ENCODE measurements at regions not wholly inside any gene's neighbourhood (a gene's known extent, or its start where the extent isn't known, plus 50 kb on each side); places are given as distances from the start of the nearest gene placed in this dataset.

- ChIA-PET POLR2A (ENCODE audit: low non-redundant PET) (no interaction called here), CTCF (no interaction called here)
- TF ChIP-seq, protein P1, sequence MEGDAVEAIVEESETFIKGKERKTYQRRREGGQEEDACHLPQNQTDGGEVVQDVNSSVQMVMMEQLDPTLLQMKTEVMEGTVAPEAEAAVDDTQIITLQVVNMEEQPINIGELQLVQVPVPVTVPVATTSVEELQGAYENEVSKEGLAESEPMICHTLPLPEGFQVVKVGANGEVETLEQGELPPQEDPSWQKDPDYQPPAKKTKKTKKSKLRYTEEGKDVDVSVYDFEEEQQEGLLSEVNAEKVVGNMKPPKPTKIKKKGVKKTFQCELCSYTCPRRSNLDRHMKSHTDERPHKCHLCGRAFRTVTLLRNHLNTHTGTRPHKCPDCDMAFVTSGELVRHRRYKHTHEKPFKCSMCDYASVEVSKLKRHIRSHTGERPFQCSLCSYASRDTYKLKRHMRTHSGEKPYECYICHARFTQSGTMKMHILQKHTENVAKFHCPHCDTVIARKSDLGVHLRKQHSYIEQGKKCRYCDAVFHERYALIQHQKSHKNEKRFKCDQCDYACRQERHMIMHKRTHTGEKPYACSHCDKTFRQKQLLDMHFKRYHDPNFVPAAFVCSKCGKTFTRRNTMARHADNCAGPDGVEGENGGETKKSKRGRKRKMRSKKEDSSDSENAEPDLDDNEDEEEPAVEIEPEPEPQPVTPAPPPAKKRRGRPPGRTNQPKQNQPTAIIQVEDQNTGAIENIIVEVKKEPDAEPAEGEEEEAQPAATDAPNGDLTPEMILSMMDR (conservative IDR thresholded peaks at IDR 0.05; ENCODE audit: low read depth), result no peak
- DNase-seq (ENCODE audit: low spot score), result peak; percentile 13
- H3K27ac ChIP-seq, result no peak overlapping the region
Measured at GRCh38 chr5:15069407-15069905, 197.9 kb upstream of the ANKH start.

- ChIA-PET CTCF (no interaction called here), POLR2A (ENCODE audit: low non-redundant PET) (no interaction called here)
- DNase-seq (ENCODE audit: low spot score), result no peak
- TF ChIP-seq, protein P1 (conservative IDR thresholded peaks at IDR 0.05; ENCODE audit: low read depth), result no peak
- no peak overlapping the region for H3K27ac ChIP-seq
Measured at GRCh38 chr5:15065091-15065490, 193.5 kb upstream of the ANKH start.

- POLR2A ChIA-PET (ENCODE audit: low non-redundant PET), result no interaction called here
- no peak for DNase-seq (ENCODE audit: low spot score)
- CTCF ChIA-PET, result no interaction called here
Measured at GRCh38 chr5:15064396-15064795, 192.8 kb upstream of the ANKH start.

DNA sequence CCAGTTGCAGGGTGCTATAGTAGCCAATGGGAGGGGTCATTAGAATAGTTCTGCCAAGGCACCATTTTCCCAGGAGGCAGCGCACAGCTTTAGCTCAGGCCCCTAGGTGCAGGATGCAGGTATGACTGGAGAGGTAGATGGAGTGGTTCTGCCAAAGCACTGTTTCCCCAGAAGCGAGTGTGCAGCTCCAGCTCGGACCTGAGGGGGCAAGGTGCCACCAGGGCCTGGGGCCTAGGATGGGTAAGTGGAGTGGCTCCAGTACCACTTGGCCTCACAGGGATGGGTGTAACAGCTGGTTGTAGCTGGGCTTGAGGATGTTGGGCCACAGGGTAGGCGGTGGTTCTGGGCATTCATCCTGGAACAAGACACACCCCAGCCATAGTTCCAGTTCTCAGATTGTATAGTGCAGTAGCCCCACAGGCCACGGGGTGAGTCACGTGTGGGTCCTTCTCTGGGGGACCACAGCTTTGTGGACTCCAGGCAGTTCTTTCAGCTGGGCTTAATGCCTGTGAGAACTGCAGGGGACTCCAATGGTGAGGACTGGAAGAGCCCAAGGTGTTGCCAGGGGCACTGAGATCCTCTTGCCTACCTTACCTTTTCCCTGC, 185.5 kb upstream of the ANKH start:
- TF ChIP-seq, protein P1 (conservative IDR thresholded peaks at IDR 0.05; ENCODE audit: low read depth), result no peak
- no peak for DNase-seq (ENCODE audit: low spot score)
- no peak overlapping the region for H3K27ac ChIP-seq
- POLR2A ChIA-PET (ENCODE audit: low non-redundant PET), result no interaction called here
- CTCF ChIA-PET, result no interaction called here

More at GRCh38 chr5:15064396-15064795, 192.8 kb upstream of the ANKH start:
- TF ChIP-seq, protein P1 (conservative IDR thresholded peaks at IDR 0.05; ENCODE audit: low read depth), result no peak
- no peak overlapping the region for H3K27ac ChIP-seq

- CTCF ChIA-PET, result no interaction called here
- no peak overlapping the region for H3K27ac ChIP-seq
- TF ChIP-seq, protein P1 (conservative IDR thresholded peaks at IDR 0.05; ENCODE audit: low read depth), result no peak
- no peak for DNase-seq (ENCODE audit: low spot score)
- POLR2A ChIA-PET (ENCODE audit: low non-redundant PET), result no interaction called here
Measured at GRCh38 chr5:15044521-15044920, 172.9 kb upstream of the ANKH start.

- CTCF ChIA-PET, result interaction anchor here (0.5 kb wide), 1 partner anchor 351 kb away, joined by 3 read pairs; no protein-coding TSS in a partner anchor
Measured at GRCh38 chr5:15037247-15037908, 165.8 kb upstream of the ANKH start.

More at GRCh38 chr5:15037247-15037908, 165.8 kb upstream of the ANKH start:
- POLR2A ChIA-PET (ENCODE audit: low non-redundant PET), result no interaction called here
- no peak overlapping the region for H3K27ac ChIP-seq
- no peak for DNase-seq (ENCODE audit: low spot score)
- TF ChIP-seq, protein P1 (conservative IDR thresholded peaks at IDR 0.05; ENCODE audit: low read depth), result no peak

All from RWPE1 (cell line).